NCI-H345 treated with DMSO at 0.1 percent for 48 hours (cell line): ENCODE measurements at regions not wholly inside any gene's neighbourhood (a gene's known extent, or its start where the extent isn't known, plus 50 kb on each side); places are given as distances from the start of the nearest gene placed in this dataset.

Experiments used
- DNase-seq: peaks from one replicate; lab custom pipeline; 2025; ENCODE audit not compliant: unreplicated experiment; lab: John Stamatoyannopoulos, UW

- no peak for DNase-seq
These were observed 59.5 kb upstream of the IGF1 start for GRCh38 chr12:102539651-102540553.

GRCh38 chr12:102535306-102535705 lies 54.9 kb upstream of the IGF1 start:
- DNase-seq: no peak

GRCh38 chr12:102534899-102535298 lies 54.5 kb upstream of the IGF1 start:
- DNase-seq: no peak

GRCh38 chr12:102533483-102534215 lies 53.3 kb upstream of the IGF1 start:
- no peak for DNase-seq
